ENCODE measurements at regions not wholly inside any gene's neighbourhood (a gene's known extent, or its start where the extent isn't known, plus 50 kb on each side); places are given as distances from the start of the nearest gene placed in this dataset.

DNA sequence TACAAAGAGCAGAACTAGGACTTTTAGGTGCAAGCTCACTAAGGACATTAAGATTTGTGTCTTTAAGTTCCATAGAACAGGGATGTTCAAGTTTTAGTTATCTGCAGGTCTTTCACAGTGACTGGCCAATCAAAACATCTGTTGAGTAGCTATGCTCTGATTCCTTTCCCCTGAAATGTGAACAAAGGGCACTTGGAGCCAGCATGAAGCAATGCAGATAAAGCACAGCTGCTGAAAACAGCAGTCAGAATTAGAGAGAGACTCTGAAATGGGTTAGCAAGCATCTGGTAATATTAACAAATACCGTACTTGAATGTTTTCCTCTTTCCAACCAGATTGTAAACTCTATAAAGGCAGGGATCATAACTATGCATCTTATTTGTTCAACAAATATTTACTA is 276.9 kb downstream of the RAB28 start:
- in situ Hi-C loops (cut with MboI) (no loop called here), intact Hi-C loops (cut with micrococcal nuclease) (no loop called here)
- ChIA-PET POLR2A (no interaction called here), CTCF (ENCODE audit: low intra/inter-chr PET ratio) (no interaction called here)
- Histone ChIP-seq H3K9me1 (ENCODE audit: control insufficient read depth, insufficient read depth, low read length) (no peaks in the 10 kb centered on the region), H4K20me1 (replicated peaks; ENCODE audit: control insufficient read depth, insufficient read depth, low read length) (no peaks in the 10 kb centered on the region), H3K9ac (ENCODE audit: insufficient read depth in 1 of 2, low read depth in 2 of 2, low read length in 2 of 2) (no peak overlapping the region), H3K27me3 (ENCODE audit: control insufficient read depth in 2 of 2, insufficient read depth in 2 of 2, low read length in 2 of 2) (no peaks in the 10 kb centered on the region), H3K9me3 (replicated peaks; ENCODE audit: control insufficient read depth, insufficient read depth, low read depth, low read length) (no peaks in the 10 kb centered on the region), H3K27ac (ENCODE audit: extremely low read depth, low read depth, low read length) (no peak overlapping the region), H2AFZ (ENCODE audit: low read depth, low read length) (no peak overlapping the region), H3K36me3 (ENCODE audit: control insufficient read depth, insufficient read depth, low read length) (no peaks in the 10 kb centered on the region), H3K4me1 (replicated peaks in 1 of 2; ENCODE audit: control insufficient read depth in 2 of 2, insufficient read depth in 2 of 2, low read length in 2 of 2) (0 out of 5 replicates have a peak, but pooled peaks cover 0 to 4% of the 10 kb centered on the region in 2 experiments), H3K4me2 (ENCODE audit: insufficient read depth, low read length) (no peak overlapping the region), H3K4me3 (no peak overlapping the region), H3K79me2 (ENCODE audit: control insufficient read depth, insufficient read depth, low read length) (no peaks in the 10 kb centered on the region)
- DNase-seq (ENCODE audit: extremely low read depth in 1 of 4, low spot score in 3 of 4) (no peak), ATAC-seq (no peak), FAIRE-seq (no peak)
- no TSS peak for BruUV-seq (replicated peaks)
- no peak for TF ChIP-seq HDAC6 (IDR thresholded peaks at IDR 0.05; ENCODE audit: low read depth, low read length)
- TF ChIP-seq TBL1XR1 (IDR thresholded peaks at IDR 0.05; ENCODE audit: low read length in 2 of 2), result no peak
- no peak for TF ChIP-seq HDAC1 (IDR thresholded peaks at IDR 0.05)
- TF ChIP-seq ETV6 (IDR thresholded peaks at IDR 0.05; ENCODE audit: borderline replicate concordance in 1 of 2, low read depth in 2 of 2, low read length in 1 of 2), result no peak
- no peak for TF ChIP-seq ETV6 (CRISPR knock-in tag; IDR thresholded peaks at IDR 0.05; ENCODE audit: borderline replicate concordance)
- TF ChIP-seq NFATC3 (IDR thresholded peaks at IDR 0.05), result no peak
- TF ChIP-seq, protein P1, sequence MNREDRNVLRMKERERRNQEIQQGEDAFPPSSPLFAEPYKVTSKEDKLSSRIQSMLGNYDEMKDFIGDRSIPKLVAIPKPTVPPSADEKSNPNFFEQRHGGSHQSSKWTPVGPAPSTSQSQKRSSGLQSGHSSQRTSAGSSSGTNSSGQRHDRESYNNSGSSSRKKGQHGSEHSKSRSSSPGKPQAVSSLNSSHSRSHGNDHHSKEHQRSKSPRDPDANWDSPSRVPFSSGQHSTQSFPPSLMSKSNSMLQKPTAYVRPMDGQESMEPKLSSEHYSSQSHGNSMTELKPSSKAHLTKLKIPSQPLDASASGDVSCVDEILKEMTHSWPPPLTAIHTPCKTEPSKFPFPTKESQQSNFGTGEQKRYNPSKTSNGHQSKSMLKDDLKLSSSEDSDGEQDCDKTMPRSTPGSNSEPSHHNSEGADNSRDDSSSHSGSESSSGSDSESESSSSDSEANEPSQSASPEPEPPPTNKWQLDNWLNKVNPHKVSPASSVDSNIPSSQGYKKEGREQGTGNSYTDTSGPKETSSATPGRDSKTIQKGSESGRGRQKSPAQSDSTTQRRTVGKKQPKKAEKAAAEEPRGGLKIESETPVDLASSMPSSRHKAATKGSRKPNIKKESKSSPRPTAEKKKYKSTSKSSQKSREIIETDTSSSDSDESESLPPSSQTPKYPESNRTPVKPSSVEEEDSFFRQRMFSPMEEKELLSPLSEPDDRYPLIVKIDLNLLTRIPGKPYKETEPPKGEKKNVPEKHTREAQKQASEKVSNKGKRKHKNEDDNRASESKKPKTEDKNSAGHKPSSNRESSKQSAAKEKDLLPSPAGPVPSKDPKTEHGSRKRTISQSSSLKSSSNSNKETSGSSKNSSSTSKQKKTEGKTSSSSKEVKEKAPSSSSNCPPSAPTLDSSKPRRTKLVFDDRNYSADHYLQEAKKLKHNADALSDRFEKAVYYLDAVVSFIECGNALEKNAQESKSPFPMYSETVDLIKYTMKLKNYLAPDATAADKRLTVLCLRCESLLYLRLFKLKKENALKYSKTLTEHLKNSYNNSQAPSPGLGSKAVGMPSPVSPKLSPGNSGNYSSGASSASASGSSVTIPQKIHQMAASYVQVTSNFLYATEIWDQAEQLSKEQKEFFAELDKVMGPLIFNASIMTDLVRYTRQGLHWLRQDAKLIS (CRISPR knock-in tag; IDR thresholded peaks at IDR 0.05), result no peak
- TF ChIP-seq, protein P2, sequence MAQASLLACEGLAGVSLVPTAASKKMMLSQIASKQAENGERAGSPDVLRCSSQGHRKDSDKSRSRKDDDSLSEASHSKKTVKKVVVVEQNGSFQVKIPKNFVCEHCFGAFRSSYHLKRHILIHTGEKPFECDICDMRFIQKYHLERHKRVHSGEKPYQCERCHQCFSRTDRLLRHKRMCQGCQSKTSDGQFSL (CRISPR knock-in tag; IDR thresholded peaks at IDR 0.05), result no peak
- TF ChIP-seq, protein P2 (tag; IDR thresholded peaks at IDR 0.05), result no peak
- 17% methylated on average over 1 of the region's 1 CpG for WGBS (ENCODE audit: insufficient coverage, low coverage, missing lambda C conversion rate)

Measured in K562 (cell line).